Naive thymus-derived CD4-positive, alpha-beta T cell (primary cell): ENCODE measurements at regions not wholly inside any gene's neighbourhood (a gene's known extent, or its start where the extent isn't known, plus 50 kb on each side); places are given as distances from the start of the nearest gene placed in this dataset.

ENCODE experiments used
- ATAC-seq: fragments of 150-1000 bp; cut with Tn5 transposase; 2 replicates; pipeline ENCODE4 v1.10.0; 2021; ENCODE audit warnings: mild to moderate bottlenecking, moderate library complexity
- CTCF ChIA-PET: fragments of 350-600 bp; sonication (Branson Sonifier 250); formaldehyde crosslinking; loops from one replicate; lab custom pipeline; 2021; ENCODE audit warnings: antibody characterized with exemption; lab: Charles Lee
- POLR2A ChIA-PET: fragments of 350-600 bp; sonication (Branson Sonifier 250); formaldehyde crosslinking; loops from one replicate; lab custom pipeline; 2021; ENCODE audit warnings: antibody characterized with exemption, inconsistent platforms; lab: Charles Lee
- DNase-seq, 9 donors: peaks; one replicate each; pipeline versions ENCODE4 v3.0.0 to v3.0.0-alpha.2; 2020 to 2022; ENCODE audit warnings: mixed read lengths in 1 of 9
- H3K27ac ChIP-seq: one replicate; pipeline ENCODE4 v1.7.0; 2013; ENCODE audit warnings: mild to moderate bottlenecking, low read depth, low read length, moderate library complexity
- H3K27me3 ChIP-seq, 2 donors: one replicate each; pipeline ENCODE4 v1.7.0; 2013; ENCODE audit warnings: low read length in 2 of 2, mild to moderate bottlenecking in 2 of 2, moderate library complexity in 2 of 2; ENCODE audit not compliant: control insufficient read depth in 2 of 2, insufficient read depth in 2 of 2
- H3K36me3 ChIP-seq, 3 experiments: 1 replicate in 2 of 3; 2 replicates in 1 of 3; pipeline ENCODE4 v1.7.0; 2013; ENCODE audit warnings: low read length in 3 of 3, mild to moderate bottlenecking in 3 of 3, moderate library complexity in 1 of 3; ENCODE audit not compliant: insufficient read depth in 3 of 3, control insufficient read depth in 2 of 3
- H3K4me1 ChIP-seq, 2 donors: one replicate each; pipeline ENCODE4 v1.7.0; 2013; ENCODE audit warnings: low read length in 2 of 2, mild to moderate bottlenecking in 2 of 2, moderate library complexity in 1 of 2; ENCODE audit not compliant: control insufficient read depth in 2 of 2, insufficient read depth in 2 of 2
- H3K4me3 ChIP-seq: 2 replicates; pipeline ENCODE4 v1.7.0; 2013; ENCODE audit warnings: mild to moderate bottlenecking, low read length
- H3K9me3 ChIP-seq, 3 experiments: 1 replicate in 2 of 3; 2 replicates in 1 of 3; pipeline ENCODE4 v1.7.0; 2013; ENCODE audit warnings: low read length in 3 of 3; ENCODE audit not compliant: control insufficient read depth in 2 of 3
- H3K27ac Mint-ChIP-seq, 9 donors: one replicate each; pipeline ENCODE4 v1.8.0; 2020 to 2022; ENCODE audit warnings: mixed read lengths in 9 of 9, mild to moderate bottlenecking in 8 of 9, moderate library complexity in 5 of 9, inconsistent platforms in 2 of 9
- H3K27me3 Mint-ChIP-seq, 5 donors: one replicate each; pipeline ENCODE4 v1.8.0; 2021 to 2022; ENCODE audit warnings: mixed read lengths in 5 of 5, mild to moderate bottlenecking in 1 of 5
- H3K36me3 Mint-ChIP-seq, 5 donors: one replicate each; pipeline ENCODE4 v1.8.0; 2020 to 2022; ENCODE audit warnings: mixed read lengths in 5 of 5, mild to moderate bottlenecking in 3 of 5, inconsistent platforms in 1 of 5
- H3K4me1 Mint-ChIP-seq, 7 donors: one replicate each; pipeline ENCODE4 v1.8.0; 2020 to 2022; ENCODE audit warnings: mixed read lengths in 7 of 7, mild to moderate bottlenecking in 3 of 7, inconsistent platforms in 1 of 7
- H3K4me3 Mint-ChIP-seq, 10 donors: one replicate each; pipeline ENCODE4 v1.8.0; 2020 to 2022; ENCODE audit warnings: mild to moderate bottlenecking in 10 of 10, mixed read lengths in 10 of 10, moderate library complexity in 6 of 10, inconsistent platforms in 2 of 10
- H3K9me3 Mint-ChIP-seq, 11 donors: one replicate each; pipeline ENCODE4 v1.8.0; 2020 to 2022; ENCODE audit warnings: mixed read lengths in 11 of 11, mild to moderate bottlenecking in 4 of 11, inconsistent platforms in 1 of 11, moderate library complexity in 1 of 11
- intact Hi-C, 2 donors: fragments of 100-400 bp; cut with micrococcal nuclease; formaldehyde crosslinking; loops; one replicate each; pipeline ENCODE4 v1.15.1; 2023

DNA sequence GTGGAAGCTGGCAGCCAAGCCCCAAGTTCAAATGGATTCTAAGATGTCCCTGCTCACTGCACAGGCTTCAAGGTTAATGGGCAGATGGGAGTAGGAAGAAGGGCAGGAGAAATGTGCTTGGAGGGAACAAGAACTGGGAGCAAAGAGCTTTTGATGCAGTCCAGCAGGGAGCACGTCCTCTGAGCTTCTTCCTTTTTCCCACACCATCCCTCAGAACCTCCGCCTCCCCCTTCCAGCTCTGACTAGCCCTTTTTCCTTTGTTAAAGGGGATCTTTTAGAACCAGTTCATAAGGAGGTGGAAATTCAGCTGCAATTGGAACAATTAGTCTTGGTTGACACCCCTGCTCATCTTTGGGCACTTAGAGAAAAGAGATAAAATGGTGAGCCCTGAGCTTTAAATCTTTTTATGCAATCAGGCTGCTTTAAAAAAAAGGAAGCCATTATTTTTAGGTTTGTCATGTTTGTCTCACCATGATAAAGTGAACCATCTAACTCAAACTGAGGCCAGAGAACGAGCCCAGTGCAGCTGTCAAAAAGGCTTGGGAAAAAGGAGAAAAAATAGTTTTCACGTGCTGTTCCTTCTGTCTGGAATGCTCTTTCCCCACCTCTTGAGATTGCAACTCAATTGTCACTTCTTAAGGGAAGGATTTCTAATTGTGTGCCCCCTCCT, 135.8 kb upstream of the IL1RAPL2 start:
- peaks cover 0 to 5% (median 4%) of the 10 kb centered on the region in 5 donors for H3K27me3 Mint-ChIP-seq
- no peak for ATAC-seq
- Histone ChIP-seq H3K4me1 (no peaks in the 10 kb centered on the region), H3K36me3 (no peaks in the 10 kb centered on the region), H3K9me3 (no peaks in the 10 kb centered on the region), H3K27ac (no peak overlapping the region), H3K4me3 (no peak overlapping the region), H3K27me3 (no peaks in the 10 kb centered on the region)
- intact Hi-C loops, result no loop called here
- H3K27ac Mint-ChIP-seq, result no peak overlapping the region
- H3K4me1 Mint-ChIP-seq, result no peaks in the 10 kb centered on the region
- CTCF ChIA-PET, result no interaction called here
- H3K4me3 Mint-ChIP-seq, result no peak overlapping the region
- H3K9me3 Mint-ChIP-seq, result peaks cover 0 to 4% (median 0%) of the 10 kb centered on the region in 11 donors
- no peaks in the 10 kb centered on the region for H3K36me3 Mint-ChIP-seq
- POLR2A ChIA-PET, result no interaction called here
- no peak for DNase-seq

DNA sequence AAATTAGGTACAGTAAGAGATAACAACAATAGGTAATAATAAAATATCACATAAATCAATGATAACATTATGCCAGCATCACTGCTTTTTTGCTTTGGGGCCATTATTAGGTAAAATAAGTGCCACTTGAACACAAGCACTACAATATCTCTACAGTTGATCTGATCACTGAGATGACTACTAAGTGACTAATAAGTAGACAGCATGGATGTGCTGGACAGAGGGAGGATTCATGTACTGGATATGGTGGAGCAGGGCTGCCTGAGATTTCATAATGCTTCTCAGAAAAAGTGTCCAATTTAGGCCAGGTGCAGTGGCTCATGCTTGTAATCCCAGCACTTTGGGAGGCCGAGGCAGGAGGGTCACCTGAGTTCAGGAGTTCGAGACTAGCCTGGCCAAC, 137.8 kb upstream of the IL1RAPL2 start:
- H3K4me3 Mint-ChIP-seq, result no peak overlapping the region
- Histone ChIP-seq H3K27ac (no peak overlapping the region), H3K4me3 (no peak overlapping the region), H3K36me3 (no peaks in the 10 kb centered on the region), H3K9me3 (no peaks in the 10 kb centered on the region), H3K27me3 (no peaks in the 10 kb centered on the region), H3K4me1 (no peaks in the 10 kb centered on the region)
- ChIA-PET CTCF (no interaction called here), POLR2A (no interaction called here)
- no peaks in the 10 kb centered on the region for H3K4me1 Mint-ChIP-seq
- no peak overlapping the region for H3K27ac Mint-ChIP-seq
- H3K36me3 Mint-ChIP-seq, result no peaks in the 10 kb centered on the region
- ATAC-seq, result no peak
- DNase-seq, result no peak
- peaks cover 0 to 1% (median 0%) of the 10 kb centered on the region in 11 donors for H3K9me3 Mint-ChIP-seq
- intact Hi-C loops, result no loop called here
- peaks cover 0 to 9% (median under 1%) of the 10 kb centered on the region in 5 donors for H3K27me3 Mint-ChIP-seq

DNA sequence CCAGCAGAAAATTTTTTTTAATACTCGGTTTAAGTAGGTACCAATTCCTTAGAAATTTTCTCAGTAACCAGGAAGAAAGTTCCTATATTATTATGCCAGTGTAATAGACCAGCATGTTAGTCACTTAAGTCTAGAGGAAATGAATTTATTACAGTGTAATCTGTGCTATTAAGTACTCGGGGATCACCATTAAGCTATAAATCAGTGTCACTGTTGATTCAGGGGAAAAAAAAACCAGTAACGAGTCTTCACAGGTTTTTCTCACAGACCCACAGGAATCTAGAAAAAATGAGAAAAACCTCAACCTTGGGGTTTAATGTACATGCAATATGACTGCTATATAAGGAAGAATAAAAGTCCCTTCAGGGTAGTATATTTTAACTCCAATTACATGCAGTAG, 138.3 kb upstream of the IL1RAPL2 start:
- Mint-ChIP-seq H3K36me3 (no peaks in the 10 kb centered on the region), H3K27ac (no peak overlapping the region), H3K4me3 (no peak overlapping the region), H3K4me1 (no peaks in the 10 kb centered on the region), H3K27me3 (peaks cover 0 to 9% (median 0%) of the 10 kb centered on the region in 5 donors), H3K9me3 (peaks cover 0 to 1% (median 0%) of the 10 kb centered on the region in 11 donors)
- Histone ChIP-seq H3K27ac (no peak overlapping the region), H3K27me3 (no peaks in the 10 kb centered on the region), H3K4me1 (no peaks in the 10 kb centered on the region), H3K4me3 (no peak overlapping the region), H3K9me3 (no peaks in the 10 kb centered on the region), H3K36me3 (no peaks in the 10 kb centered on the region)
- DNase-seq, result no peak
- intact Hi-C loops, result no loop called here
- CTCF ChIA-PET, result no interaction called here
- no peak for ATAC-seq
- POLR2A ChIA-PET, result no interaction called here

GRCh38 chrX:104427073-104427472, 138.9 kb upstream of the IL1RAPL2 start:
- Mint-ChIP-seq H3K27me3 (peaks cover 0 to 5% (median 0%) of the 10 kb centered on the region in 5 donors), H3K36me3 (no peaks in the 10 kb centered on the region), H3K4me1 (no peaks in the 10 kb centered on the region), H3K4me3 (no peak overlapping the region), H3K9me3 (peaks cover 0 to 1% (median 0%) of the 10 kb centered on the region in 11 donors), H3K27ac (no peak overlapping the region)
- Histone ChIP-seq H3K36me3 (no peaks in the 10 kb centered on the region), H3K4me1 (no peaks in the 10 kb centered on the region), H3K9me3 (no peaks in the 10 kb centered on the region), H3K27me3 (no peaks in the 10 kb centered on the region), H3K4me3 (no peak overlapping the region), H3K27ac (no peak overlapping the region)
- CTCF ChIA-PET, result no interaction called here
- intact Hi-C loops, result no loop called here
- DNase-seq (no peak), ATAC-seq (no peak)
- POLR2A ChIA-PET, result no interaction called here

- H3K27me3 Mint-ChIP-seq, result peaks cover 0 to 4% (median 0%) of the 10 kb centered on the region in 5 donors
- peaks cover 0 to 15% (median 4%) of the 10 kb centered on the region in 11 donors for H3K9me3 Mint-ChIP-seq
- DNase-seq, result no peak
- Histone ChIP-seq H3K36me3 (no peaks in the 10 kb centered on the region), H3K9me3 (no peaks in the 10 kb centered on the region), H3K4me1 (no peaks in the 10 kb centered on the region), H3K4me3 (no peak overlapping the region), H3K27ac (no peak overlapping the region), H3K27me3 (no peaks in the 10 kb centered on the region)
- H3K27ac Mint-ChIP-seq, result no peak overlapping the region
- H3K36me3 Mint-ChIP-seq, result no peaks in the 10 kb centered on the region
- no peaks in the 10 kb centered on the region for H3K4me1 Mint-ChIP-seq
- intact Hi-C loops, result no loop called here
- no peak for ATAC-seq
- ChIA-PET POLR2A (no interaction called here), CTCF (no interaction called here)
- H3K4me3 Mint-ChIP-seq, result no peak overlapping the region
Observed at GRCh38 chrX:104420907-104421306, 145.1 kb upstream of the IL1RAPL2 start.

DNA sequence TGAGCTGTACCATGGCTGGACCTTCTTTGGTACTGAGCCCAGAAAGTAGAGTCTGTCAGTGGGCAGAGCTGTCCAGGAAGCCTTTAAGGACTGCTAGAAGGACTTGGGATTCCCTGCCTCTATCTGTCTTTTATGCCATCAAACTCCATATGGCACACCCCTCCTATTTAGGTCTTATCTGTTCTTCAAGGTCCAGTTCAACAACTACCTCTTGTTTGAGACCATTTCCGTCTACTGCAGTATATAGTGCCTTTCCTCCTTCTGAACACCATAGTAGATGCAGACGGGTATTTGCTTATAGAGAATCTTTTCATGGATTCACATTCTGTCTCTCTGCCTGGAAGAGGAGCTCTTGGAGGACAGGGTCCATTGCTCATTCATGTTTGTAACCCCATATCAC, 146.1 kb upstream of the IL1RAPL2 start:
- POLR2A ChIA-PET, result no interaction called here
- CTCF ChIA-PET, result interaction anchor here (0.7 kb wide), 1 partner anchor 15 kb away, joined by 4 read pairs; no protein-coding TSS in a partner anchor
- Histone ChIP-seq H3K27me3 (no peaks in the 10 kb centered on the region), H3K4me1 (no peaks in the 10 kb centered on the region), H3K4me3 (no peak overlapping the region), H3K27ac (no peak overlapping the region), H3K36me3 (no peaks in the 10 kb centered on the region), H3K9me3 (no peaks in the 10 kb centered on the region)
- H3K4me1 Mint-ChIP-seq, result no peaks in the 10 kb centered on the region
- no peaks in the 10 kb centered on the region for H3K36me3 Mint-ChIP-seq
- intact Hi-C loops, result no loop called here
- ATAC-seq (no peak), DNase-seq (no peak)
- no peak overlapping the region for H3K27ac Mint-ChIP-seq
- H3K4me3 Mint-ChIP-seq, result no peak overlapping the region
- H3K9me3 Mint-ChIP-seq, result peaks cover 0 to 22% (median 9%) of the 10 kb centered on the region in 11 donors
- peaks cover 0 to 1% (median 0%) of the 10 kb centered on the region in 5 donors for H3K27me3 Mint-ChIP-seq

DNA sequence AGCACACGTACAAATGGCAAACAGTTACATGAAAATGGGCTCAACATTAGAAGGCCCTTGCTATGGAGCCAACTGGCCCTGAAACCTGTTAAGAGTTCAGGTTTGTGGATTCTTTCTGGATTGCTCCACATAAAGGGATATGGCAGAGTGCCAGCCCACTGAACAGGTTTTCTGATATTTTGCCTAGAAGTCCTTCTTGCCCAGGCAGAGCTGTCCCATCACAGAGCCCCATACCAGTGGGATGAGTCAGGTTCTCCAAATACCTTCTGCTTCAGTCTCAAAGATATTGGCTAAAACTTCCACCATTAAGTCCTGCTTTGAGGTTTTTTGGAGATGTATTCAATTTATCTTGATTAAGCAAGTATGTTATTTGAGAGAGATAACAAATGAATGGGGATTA, 146.8 kb upstream of the IL1RAPL2 start:
- no peak overlapping the region for H3K4me3 Mint-ChIP-seq
- DNase-seq (no peak), ATAC-seq (no peak)
- intact Hi-C loops, result no loop called here
- H3K9me3 Mint-ChIP-seq, result peaks cover 0 to 27% (median 9%) of the 10 kb centered on the region in 11 donors
- H3K36me3 Mint-ChIP-seq, result no peaks in the 10 kb centered on the region
- ChIA-PET POLR2A (no interaction called here), CTCF (no interaction called here)
- Histone ChIP-seq H3K9me3 (no peaks in the 10 kb centered on the region), H3K4me3 (no peak overlapping the region), H3K27me3 (no peaks in the 10 kb centered on the region), H3K36me3 (no peaks in the 10 kb centered on the region), H3K27ac (no peak overlapping the region), H3K4me1 (no peaks in the 10 kb centered on the region)
- H3K4me1 Mint-ChIP-seq, result no peaks in the 10 kb centered on the region
- H3K27ac Mint-ChIP-seq, result no peak overlapping the region
- no peaks in the 10 kb centered on the region for H3K27me3 Mint-ChIP-seq
